RCC 7860 (cell line): ENCODE measurements at regions not wholly inside any gene's neighbourhood (a gene's known extent, or its start where the extent isn't known, plus 50 kb on each side); places are given as distances from the start of the nearest gene placed in this dataset.

Experiments
- DNase-seq: peaks from one replicate; pipeline ENCODE4 v3.0.0-alpha.2; 2015; ENCODE audit warnings: low spot score
- FAIRE-seq: peaks from 2 replicates; lab custom pipeline; 2012; peaks lifted over from hg19 to GRCh38; lab: Jason Lieb, UNC

- FAIRE-seq (no peak), DNase-seq (no peak)
Observed at GRCh38 chr10:31587691-31588090, 268.7 kb downstream of the ZEB1 start.

GRCh38 chr10:31586723-31587638 is 268.0 kb downstream of the ZEB1 start:
- FAIRE-seq: no peak

DNA sequence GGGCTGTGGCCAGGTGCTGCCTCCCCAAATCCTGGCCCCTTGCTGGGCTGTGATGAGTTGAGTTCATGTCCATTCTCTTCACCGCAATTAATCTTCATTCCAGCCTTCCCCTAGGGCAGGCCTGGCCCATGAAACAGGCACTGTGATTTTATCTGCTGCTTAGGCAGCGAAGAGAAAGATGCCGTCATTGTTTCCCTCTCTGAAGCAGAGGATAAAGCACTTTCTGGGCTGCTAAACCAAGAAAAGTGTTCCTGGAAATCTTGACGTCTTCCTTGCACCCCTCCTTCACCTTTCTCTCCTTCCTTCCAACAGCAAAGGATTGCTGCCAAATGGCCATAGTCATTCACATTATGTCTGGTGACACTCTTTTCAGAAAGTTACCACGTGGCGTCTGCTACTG is 265.9 kb downstream of the ZEB1 start:
- DNase-seq: no peak
- no peak for FAIRE-seq

More at GRCh38 chr10:31586723-31587638, 268.0 kb downstream of the ZEB1 start:
- no peak for DNase-seq

DNA sequence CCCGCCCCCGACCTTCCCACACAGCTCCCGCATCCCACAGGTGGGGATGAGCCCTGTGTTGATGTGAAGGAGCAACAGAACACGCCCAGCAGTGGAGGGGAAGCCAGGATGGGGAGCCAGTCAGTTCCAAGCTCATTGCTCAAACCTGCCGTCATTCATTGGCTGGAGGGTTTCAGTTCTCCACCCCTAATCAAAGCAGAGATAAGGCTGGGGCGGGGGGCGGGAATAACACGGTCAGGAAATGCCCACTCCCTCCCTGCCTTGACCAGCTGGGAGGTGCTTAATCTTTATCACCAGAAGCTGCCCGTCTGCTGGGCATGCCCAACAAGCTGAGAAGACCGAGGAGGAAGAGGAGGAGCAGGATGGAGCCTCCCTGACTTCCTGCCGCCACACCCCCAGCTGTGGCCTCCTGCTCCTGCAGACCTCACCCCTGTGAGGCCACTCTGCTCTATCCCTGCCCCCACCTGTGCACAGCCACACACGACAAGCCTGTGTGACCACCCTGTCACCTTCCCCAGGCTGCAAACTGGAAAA is 265.1 kb downstream of the ZEB1 start:
- DNase-seq (no peak), FAIRE-seq (no peak)

GRCh38 chr10:31583293-31583692 is 264.3 kb downstream of the ZEB1 start:
- FAIRE-seq (no peak), DNase-seq (no peak)

DNA sequence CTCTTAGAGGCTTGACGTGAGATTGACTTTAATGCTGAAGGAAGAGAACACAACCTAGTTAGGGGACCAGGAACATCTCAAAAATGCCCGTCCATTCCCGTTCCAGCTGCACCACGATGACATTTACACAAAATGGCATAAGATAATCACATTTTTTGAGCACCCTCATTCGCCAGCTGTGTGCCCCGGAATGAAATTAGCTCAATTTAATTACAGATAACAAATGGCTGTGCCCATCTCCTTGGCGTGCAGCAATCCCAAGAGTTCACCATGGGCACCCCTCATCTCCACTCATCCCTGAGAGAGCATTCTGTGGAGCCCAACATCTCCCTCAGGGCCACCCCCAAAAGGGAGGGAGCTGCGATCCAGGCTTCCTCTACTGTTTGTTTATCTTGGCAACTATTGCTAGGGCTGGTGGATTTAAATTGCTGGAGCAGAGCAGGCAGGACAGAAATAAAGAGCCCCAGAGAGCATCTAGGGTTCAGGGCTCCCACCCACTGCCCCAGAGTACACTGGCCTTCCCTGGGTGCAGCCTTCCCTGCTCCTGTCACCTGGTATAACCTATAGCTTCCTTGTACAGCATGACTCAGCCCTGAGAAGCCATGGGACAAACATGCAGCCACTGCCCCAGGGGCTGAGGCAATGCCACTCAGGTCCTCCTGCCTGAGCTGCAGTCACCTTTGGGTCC is 263.5 kb downstream of the ZEB1 start:
- DNase-seq (no peak), FAIRE-seq (no peak)

DNA sequence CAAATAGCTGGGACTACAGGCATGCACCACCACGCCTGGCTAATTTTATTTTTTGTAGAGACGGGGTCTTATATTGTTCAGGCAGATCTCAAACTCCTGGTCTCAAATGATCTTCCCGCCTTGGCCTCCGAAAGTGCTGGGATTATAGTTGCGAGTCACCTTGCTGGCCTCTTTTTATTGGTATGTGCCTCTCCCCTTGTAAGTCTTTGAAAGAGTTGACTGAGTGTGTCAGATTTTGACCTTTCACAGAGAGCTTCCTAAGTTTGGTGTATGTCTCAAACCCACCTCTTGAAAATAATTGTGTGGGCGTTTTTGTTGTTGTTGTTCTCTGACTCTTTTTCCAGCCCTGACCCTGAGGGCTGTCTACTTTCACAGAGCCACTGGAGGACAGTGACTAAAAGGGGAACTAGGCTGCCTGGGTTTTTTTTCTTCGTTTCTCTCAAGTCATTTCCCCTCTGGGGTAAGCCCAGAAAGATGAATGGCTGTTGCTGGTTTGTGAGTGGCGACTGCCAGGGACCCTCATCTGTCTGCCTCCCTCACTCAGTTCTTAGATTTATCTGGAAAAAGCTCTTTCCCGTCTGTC is 262.8 kb downstream of the ZEB1 start:
- DNase-seq (no peak), FAIRE-seq (no peak)

DNA sequence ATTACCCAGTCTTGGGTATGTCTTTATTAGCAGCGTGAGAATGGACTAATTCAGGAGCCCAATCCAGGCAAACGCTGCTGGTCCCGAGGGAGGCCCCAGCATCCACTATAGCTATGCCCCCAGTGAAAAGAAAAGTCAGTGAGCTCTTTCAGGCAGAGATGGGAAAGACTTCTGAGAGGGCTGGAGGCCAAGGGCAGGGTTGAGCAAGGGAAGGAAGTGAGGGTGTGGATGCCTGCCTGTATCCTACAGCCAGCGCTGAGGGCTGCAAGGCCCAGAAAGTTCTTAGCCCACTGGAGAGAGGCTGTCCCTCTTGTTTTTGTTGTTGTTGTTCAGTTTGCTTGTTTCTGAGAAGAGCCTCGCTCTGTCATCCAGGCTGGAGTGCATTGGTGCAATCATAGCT is 261.6 kb downstream of the ZEB1 start:
- DNase-seq (no peak), FAIRE-seq (no peak)
